ENCODE measurements at regions not wholly inside any gene's neighbourhood (a gene's known extent, or its start where the extent isn't known, plus 50 kb on each side); places are given as distances from the start of the nearest gene placed in this dataset.

DNA sequence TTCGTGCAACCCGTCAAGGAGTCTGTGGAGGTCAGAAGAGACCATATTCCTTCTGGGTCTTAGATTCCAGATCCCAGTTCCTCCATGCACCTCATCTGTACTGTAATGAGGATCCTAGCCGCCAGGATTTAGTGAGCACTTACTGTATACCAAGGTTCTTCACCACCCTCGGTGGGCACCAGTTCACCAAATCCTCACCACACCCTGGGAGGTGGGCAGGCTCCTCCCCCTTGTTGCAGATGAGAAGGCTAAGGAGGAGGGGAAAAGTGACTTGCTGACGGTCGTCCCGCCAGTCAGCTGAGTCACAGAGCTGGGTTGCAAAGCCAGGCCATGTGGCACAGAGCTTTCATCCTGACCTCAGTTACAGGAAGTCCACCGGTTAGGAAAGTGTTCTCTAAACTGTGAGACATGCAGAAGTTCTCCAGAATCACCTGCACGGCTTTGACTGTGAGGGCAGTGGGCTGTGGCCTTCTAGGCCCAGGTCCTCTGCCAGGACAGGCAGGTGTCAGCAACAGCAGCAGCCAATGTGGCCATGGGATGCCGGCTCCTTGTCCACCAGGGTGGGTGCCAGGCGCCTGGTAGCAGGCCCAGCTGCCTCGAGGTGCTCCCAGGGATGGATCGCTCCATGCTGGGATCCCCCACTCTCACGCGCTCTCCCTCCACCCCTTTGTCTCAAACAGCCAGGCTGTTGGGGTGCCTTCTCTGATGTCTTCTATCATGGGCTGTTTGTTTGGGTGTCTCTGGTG, 240.3 kb upstream of the GSE1 start:
- TF ChIP-seq, protein P1, sequence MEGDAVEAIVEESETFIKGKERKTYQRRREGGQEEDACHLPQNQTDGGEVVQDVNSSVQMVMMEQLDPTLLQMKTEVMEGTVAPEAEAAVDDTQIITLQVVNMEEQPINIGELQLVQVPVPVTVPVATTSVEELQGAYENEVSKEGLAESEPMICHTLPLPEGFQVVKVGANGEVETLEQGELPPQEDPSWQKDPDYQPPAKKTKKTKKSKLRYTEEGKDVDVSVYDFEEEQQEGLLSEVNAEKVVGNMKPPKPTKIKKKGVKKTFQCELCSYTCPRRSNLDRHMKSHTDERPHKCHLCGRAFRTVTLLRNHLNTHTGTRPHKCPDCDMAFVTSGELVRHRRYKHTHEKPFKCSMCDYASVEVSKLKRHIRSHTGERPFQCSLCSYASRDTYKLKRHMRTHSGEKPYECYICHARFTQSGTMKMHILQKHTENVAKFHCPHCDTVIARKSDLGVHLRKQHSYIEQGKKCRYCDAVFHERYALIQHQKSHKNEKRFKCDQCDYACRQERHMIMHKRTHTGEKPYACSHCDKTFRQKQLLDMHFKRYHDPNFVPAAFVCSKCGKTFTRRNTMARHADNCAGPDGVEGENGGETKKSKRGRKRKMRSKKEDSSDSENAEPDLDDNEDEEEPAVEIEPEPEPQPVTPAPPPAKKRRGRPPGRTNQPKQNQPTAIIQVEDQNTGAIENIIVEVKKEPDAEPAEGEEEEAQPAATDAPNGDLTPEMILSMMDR (optimal IDR thresholded peaks at IDR 0.05 in 1 of 3, IDR thresholded peaks at IDR 0.05 in 1 of 3, conservative IDR thresholded peaks at IDR 0.05 in 1 of 3; ENCODE audit: extremely low read depth in 1 of 3, insufficient read depth in 2 of 3, low read length in 3 of 3) = no peak
- TF ChIP-seq EZH2 (IDR thresholded peaks at IDR 0.05; ENCODE audit: low read length) = no peak
